ENCODE measurements at regions not wholly inside any gene's neighbourhood (a gene's known extent, or its start where the extent isn't known, plus 50 kb on each side); places are given as distances from the start of the nearest gene placed in this dataset.

DNA sequence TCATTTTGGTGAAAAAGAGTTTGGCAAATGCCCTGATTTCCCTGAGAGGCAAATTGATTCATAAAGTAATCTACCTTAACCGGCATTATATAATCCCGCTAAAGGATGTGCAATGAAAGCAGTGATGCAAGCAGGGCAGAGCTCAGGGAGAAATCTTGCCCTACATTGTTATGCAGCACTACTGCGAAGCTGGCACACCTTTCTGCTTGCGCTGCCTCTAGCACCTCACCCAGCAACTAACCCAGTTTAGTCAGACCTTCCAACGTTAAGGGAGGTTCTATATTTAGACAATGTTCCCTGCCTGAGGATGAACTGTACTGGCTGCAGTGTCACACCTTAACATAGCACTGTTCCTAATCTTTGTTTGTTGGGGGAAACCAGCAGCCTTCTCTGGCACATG, 60.8 kb upstream of the CCDC196 start:
- no peak overlapping the region for H3K27ac ChIP-seq
- TF ChIP-seq, protein P1, sequence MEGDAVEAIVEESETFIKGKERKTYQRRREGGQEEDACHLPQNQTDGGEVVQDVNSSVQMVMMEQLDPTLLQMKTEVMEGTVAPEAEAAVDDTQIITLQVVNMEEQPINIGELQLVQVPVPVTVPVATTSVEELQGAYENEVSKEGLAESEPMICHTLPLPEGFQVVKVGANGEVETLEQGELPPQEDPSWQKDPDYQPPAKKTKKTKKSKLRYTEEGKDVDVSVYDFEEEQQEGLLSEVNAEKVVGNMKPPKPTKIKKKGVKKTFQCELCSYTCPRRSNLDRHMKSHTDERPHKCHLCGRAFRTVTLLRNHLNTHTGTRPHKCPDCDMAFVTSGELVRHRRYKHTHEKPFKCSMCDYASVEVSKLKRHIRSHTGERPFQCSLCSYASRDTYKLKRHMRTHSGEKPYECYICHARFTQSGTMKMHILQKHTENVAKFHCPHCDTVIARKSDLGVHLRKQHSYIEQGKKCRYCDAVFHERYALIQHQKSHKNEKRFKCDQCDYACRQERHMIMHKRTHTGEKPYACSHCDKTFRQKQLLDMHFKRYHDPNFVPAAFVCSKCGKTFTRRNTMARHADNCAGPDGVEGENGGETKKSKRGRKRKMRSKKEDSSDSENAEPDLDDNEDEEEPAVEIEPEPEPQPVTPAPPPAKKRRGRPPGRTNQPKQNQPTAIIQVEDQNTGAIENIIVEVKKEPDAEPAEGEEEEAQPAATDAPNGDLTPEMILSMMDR (IDR thresholded peaks at IDR 0.05) = no peak
- no peak for TF ChIP-seq ZFX (IDR thresholded peaks at IDR 0.05; ENCODE audit: borderline replicate concordance)

DNA sequence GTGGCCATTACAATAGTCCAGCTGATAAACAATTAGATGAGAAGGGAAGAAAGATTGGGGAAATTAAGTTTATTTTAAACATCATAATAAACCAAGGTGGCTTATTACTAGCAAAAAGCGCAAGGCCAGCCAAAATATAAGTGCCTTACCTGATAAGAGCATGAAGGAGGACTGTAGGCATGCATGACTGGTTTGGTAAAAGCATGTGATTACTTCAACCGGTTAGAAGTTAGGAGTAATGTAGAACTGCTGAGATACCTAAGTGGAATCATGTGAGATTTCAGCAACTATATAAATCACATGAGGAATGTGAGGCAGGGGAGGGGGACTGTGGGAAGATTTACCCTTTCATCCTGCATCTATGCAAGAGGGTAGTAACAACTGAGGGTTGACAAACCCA, 59.7 kb upstream of the CCDC196 start:
- no peak overlapping the region for H3K27ac ChIP-seq
- TF ChIP-seq, protein P1 (IDR thresholded peaks at IDR 0.05) = no peak
- no peak for TF ChIP-seq ZFX (IDR thresholded peaks at IDR 0.05; ENCODE audit: borderline replicate concordance)

GRCh38 chr14:66432334-66432733, 53.8 kb upstream of the CCDC196 start:
- H3K27ac ChIP-seq = no peak overlapping the region
- no peak for TF ChIP-seq ZFX (IDR thresholded peaks at IDR 0.05; ENCODE audit: borderline replicate concordance)
- TF ChIP-seq, protein P1 (IDR thresholded peaks at IDR 0.05) = no peak

DNA sequence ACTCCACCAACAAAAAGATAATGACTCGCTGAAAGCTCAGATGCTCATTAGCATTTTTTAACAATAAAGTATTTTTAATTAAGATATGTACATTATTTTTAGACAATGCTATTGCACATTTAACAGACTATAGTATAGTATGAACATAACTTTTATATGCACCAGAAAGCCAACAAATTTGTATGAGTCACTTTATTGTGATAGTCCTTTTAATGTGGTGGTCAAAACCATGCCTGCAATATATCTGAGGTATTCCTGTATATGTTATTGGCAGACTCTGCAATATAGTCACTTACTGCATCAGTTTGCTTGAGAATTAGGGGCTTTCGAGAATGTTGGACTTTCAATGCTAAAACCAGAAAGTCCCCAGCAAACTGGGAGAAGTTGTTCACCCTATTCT, 51.7 kb upstream of the CCDC196 start:
- H3K27ac ChIP-seq = no peak overlapping the region
- TF ChIP-seq ZFX (IDR thresholded peaks at IDR 0.05; ENCODE audit: borderline replicate concordance) = no peak
- TF ChIP-seq, protein P1 (IDR thresholded peaks at IDR 0.05) = no peak

GRCh38 chr14:66435683-66436082, 50.5 kb upstream of the CCDC196 start:
- TF ChIP-seq ZFX (IDR thresholded peaks at IDR 0.05; ENCODE audit: borderline replicate concordance) = no peak
- TF ChIP-seq, protein P1 (IDR thresholded peaks at IDR 0.05) = no peak
- no peak overlapping the region for H3K27ac ChIP-seq

All from 22Rv1 (cell line).